NCI-H82 (cell line): ENCODE measurements at regions not wholly inside any gene's neighbourhood (a gene's known extent, or its start where the extent isn't known, plus 50 kb on each side); places are given as distances from the start of the nearest gene placed in this dataset.

Experiments used
- DNase-seq: peaks from one replicate; lab custom pipeline; 2025; lab: John Stamatoyannopoulos, UW

GRCh38 chr10:3411044-3411443, 238.5 kb upstream of the PITRM1 start:
- DNase-seq, result no peak

GRCh38 chr10:3409928-3410327, 237.3 kb upstream of the PITRM1 start:
- no peak for DNase-seq

GRCh38 chr10:3408603-3409365, 236.2 kb upstream of the PITRM1 start:
- DNase-seq, result no peak

GRCh38 chr10:3407208-3407607, 234.6 kb upstream of the PITRM1 start:
- DNase-seq, result no peak

GRCh38 chr10:3406556-3406955, 234.0 kb upstream of the PITRM1 start:
- DNase-seq, result no peak

GRCh38 chr10:3404381-3404780, 231.8 kb upstream of the PITRM1 start:
- DNase-seq, result no peak

GRCh38 chr10:3402187-3402751, 229.7 kb upstream of the PITRM1 start:
- peak; percentile 67 for DNase-seq

- DNase-seq, result no peak
Observed at GRCh38 chr10:3401491-3401938, 228.9 kb upstream of the PITRM1 start.

- no peak for DNase-seq
Observed at GRCh38 chr10:3400348-3400747, 227.8 kb upstream of the PITRM1 start.

- no peak for DNase-seq
Observed at GRCh38 chr10:3399756-3400155, 227.2 kb upstream of the PITRM1 start.

GRCh38 chr10:3398825-3399646, 226.5 kb upstream of the PITRM1 start:
- no peak for DNase-seq

- no peak for DNase-seq
Observed at GRCh38 chr10:3397846-3398245, 225.3 kb upstream of the PITRM1 start.

- no peak for DNase-seq
Observed at GRCh38 chr10:3397231-3397630, 224.6 kb upstream of the PITRM1 start.

GRCh38 chr10:3396116-3396515, 223.5 kb upstream of the PITRM1 start:
- no peak for DNase-seq

- peak; percentile 49 for DNase-seq
Observed at GRCh38 chr10:3395458-3395861, 222.9 kb upstream of the PITRM1 start.

GRCh38 chr10:3395041-3395440, 222.5 kb upstream of the PITRM1 start:
- no peak for DNase-seq

- DNase-seq, result no peak
Observed at GRCh38 chr10:3393958-3394357, 221.4 kb upstream of the PITRM1 start.

- no peak for DNase-seq
Observed at GRCh38 chr10:3391657-3392056, 219.1 kb upstream of the PITRM1 start.

GRCh38 chr10:3389130-3389529, 216.5 kb upstream of the PITRM1 start:
- DNase-seq, result peak; percentile 80

GRCh38 chr10:3385487-3385886, 212.9 kb upstream of the PITRM1 start:
- DNase-seq, result no peak

- DNase-seq, result no peak
Observed at GRCh38 chr10:3382092-3382491, 209.5 kb upstream of the PITRM1 start.

GRCh38 chr10:3380406-3381050, 207.9 kb upstream of the PITRM1 start:
- DNase-seq, result no peak
